Mammary epithelial cell (primary cell): ENCODE measurements at regions not wholly inside any gene's neighbourhood (a gene's known extent, or its start where the extent isn't known, plus 50 kb on each side); places are given as distances from the start of the nearest gene placed in this dataset.

Source experiments
- CTCF ChIP-seq, 2 donors: IDR thresholded peaks in 1 of 2; conservative IDR thresholded peaks in 1 of 2; 2 replicates each; pipeline ENCODE4 v1.5.1; 2011 to 2012; ENCODE audit warnings: inconsistent platforms in 2 of 2, low read length in 2 of 2, mild to moderate bottlenecking in 2 of 2, control low read depth in 1 of 2, low read depth in 1 of 2; ENCODE audit not compliant: insufficient read depth in 1 of 2; ENCODE audit errors: extremely low read depth in 1 of 2
- EZH2 ChIP-seq: IDR thresholded peaks from 2 replicates; pipeline ENCODE4 v1.6.1; 2012; ENCODE audit warnings: low read length, inconsistent platforms, borderline replicate concordance

DNA sequence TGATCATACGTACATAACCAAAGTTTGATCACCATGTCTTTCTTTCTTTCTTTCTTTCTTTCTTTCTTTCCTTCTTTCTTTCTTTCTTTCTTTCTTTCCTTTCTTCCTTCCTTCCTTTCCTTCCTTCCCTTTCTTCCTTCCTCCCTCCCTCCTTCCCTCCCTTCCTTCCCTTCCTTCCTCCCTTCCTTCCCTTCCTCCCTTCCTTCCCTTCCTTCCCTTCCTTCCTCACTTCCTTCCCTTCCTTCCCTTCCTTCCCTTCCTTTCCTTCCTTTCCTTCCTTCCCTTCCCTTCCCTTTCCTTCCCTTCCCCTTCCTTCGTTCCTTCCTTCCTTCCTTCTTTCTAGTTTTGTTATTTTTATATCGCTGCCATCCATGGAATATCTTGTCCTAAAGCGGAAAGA, 406.7 kb upstream of the DDX18 start:
- no peak for TF ChIP-seq CTCF (conservative IDR thresholded peaks at IDR 0.05 in 1 of 2, IDR thresholded peaks at IDR 0.05 in 1 of 2; ENCODE audit: extremely low read depth in 1 of 2, insufficient read depth in 1 of 2, low read depth in 1 of 2, low read length in 2 of 2)
- no peak for TF ChIP-seq EZH2
